NT2/D1 (cell line): ENCODE measurements at regions not wholly inside any gene's neighbourhood (a gene's known extent, or its start where the extent isn't known, plus 50 kb on each side); places are given as distances from the start of the nearest gene placed in this dataset.

Experiments used
- SUZ12 ChIP-seq: IDR thresholded peaks from 2 replicates; pipeline ENCODE4 v1.6.1; 2011; ENCODE audit not compliant: insufficient read length, insufficient read depth; ENCODE audit errors: extremely low read depth
- YY1 ChIP-seq: IDR thresholded peaks from 2 replicates; pipeline ENCODE4 v1.6.1; 2011; ENCODE audit not compliant: insufficient read length, insufficient read depth
- ZNF274 ChIP-seq: IDR thresholded peaks from 2 replicates; pipeline ENCODE4 v1.6.1; 2011; ENCODE audit warnings: mild to moderate bottlenecking, low read depth, low read length

- no peak for TF ChIP-seq ZNF274
- TF ChIP-seq SUZ12: no peak
- no peak for TF ChIP-seq YY1
Measured at GRCh38 chr10:57294698-57295097, 933.6 kb upstream of the ZWINT start.
